Naive thymus-derived CD4-positive, alpha-beta T cell (primary cell): ENCODE measurements at regions not wholly inside any gene's neighbourhood (a gene's known extent, or its start where the extent isn't known, plus 50 kb on each side); places are given as distances from the start of the nearest gene placed in this dataset.
"Not testable (repeated sequence)": the region's sequence is repeated elsewhere in the genome, so short reads cannot be mapped to it uniquely, and the experiment has no call there.

ENCODE experiments used
- ATAC-seq: fragments of 150-1000 bp; cut with Tn5 transposase; 2 replicates; pipeline ENCODE4 v1.10.0; 2021; ENCODE audit warnings: mild to moderate bottlenecking, moderate library complexity
- CTCF ChIA-PET: fragments of 350-600 bp; sonication (Branson Sonifier 250); formaldehyde crosslinking; loops from one replicate; lab custom pipeline; 2021; ENCODE audit warnings: antibody characterized with exemption; lab: Charles Lee
- POLR2A ChIA-PET: fragments of 350-600 bp; sonication (Branson Sonifier 250); formaldehyde crosslinking; loops from one replicate; lab custom pipeline; 2021; ENCODE audit warnings: antibody characterized with exemption, inconsistent platforms; lab: Charles Lee
- DNase-seq, 9 donors: peaks; one replicate each; pipeline versions ENCODE4 v3.0.0 to v3.0.0-alpha.2; 2020 to 2022; ENCODE audit warnings: mixed read lengths in 1 of 9
- H3K27ac ChIP-seq: one replicate; pipeline ENCODE4 v1.7.0; 2013; ENCODE audit warnings: mild to moderate bottlenecking, low read depth, low read length, moderate library complexity
- H3K27me3 ChIP-seq, 2 donors: one replicate each; pipeline ENCODE4 v1.7.0; 2013; ENCODE audit warnings: low read length in 2 of 2, mild to moderate bottlenecking in 2 of 2, moderate library complexity in 2 of 2; ENCODE audit not compliant: control insufficient read depth in 2 of 2, insufficient read depth in 2 of 2
- H3K36me3 ChIP-seq, 3 experiments: 1 replicate in 2 of 3; 2 replicates in 1 of 3; pipeline ENCODE4 v1.7.0; 2013; ENCODE audit warnings: low read length in 3 of 3, mild to moderate bottlenecking in 3 of 3, moderate library complexity in 1 of 3; ENCODE audit not compliant: insufficient read depth in 3 of 3, control insufficient read depth in 2 of 3
- H3K4me1 ChIP-seq, 2 donors: one replicate each; pipeline ENCODE4 v1.7.0; 2013; ENCODE audit warnings: low read length in 2 of 2, mild to moderate bottlenecking in 2 of 2, moderate library complexity in 1 of 2; ENCODE audit not compliant: control insufficient read depth in 2 of 2, insufficient read depth in 2 of 2
- H3K4me3 ChIP-seq: 2 replicates; pipeline ENCODE4 v1.7.0; 2013; ENCODE audit warnings: mild to moderate bottlenecking, low read length
- H3K9me3 ChIP-seq, 3 experiments: 1 replicate in 2 of 3; 2 replicates in 1 of 3; pipeline ENCODE4 v1.7.0; 2013; ENCODE audit warnings: low read length in 3 of 3; ENCODE audit not compliant: control insufficient read depth in 2 of 3
- H3K27ac Mint-ChIP-seq, 9 donors: one replicate each; pipeline ENCODE4 v1.8.0; 2020 to 2022; ENCODE audit warnings: mixed read lengths in 9 of 9, mild to moderate bottlenecking in 8 of 9, moderate library complexity in 5 of 9, inconsistent platforms in 2 of 9
- H3K27me3 Mint-ChIP-seq, 5 donors: one replicate each; pipeline ENCODE4 v1.8.0; 2021 to 2022; ENCODE audit warnings: mixed read lengths in 5 of 5, mild to moderate bottlenecking in 1 of 5
- H3K36me3 Mint-ChIP-seq, 5 donors: one replicate each; pipeline ENCODE4 v1.8.0; 2020 to 2022; ENCODE audit warnings: mixed read lengths in 5 of 5, mild to moderate bottlenecking in 3 of 5, inconsistent platforms in 1 of 5
- H3K4me1 Mint-ChIP-seq, 7 donors: one replicate each; pipeline ENCODE4 v1.8.0; 2020 to 2022; ENCODE audit warnings: mixed read lengths in 7 of 7, mild to moderate bottlenecking in 3 of 7, inconsistent platforms in 1 of 7
- H3K4me3 Mint-ChIP-seq, 10 donors: one replicate each; pipeline ENCODE4 v1.8.0; 2020 to 2022; ENCODE audit warnings: mild to moderate bottlenecking in 10 of 10, mixed read lengths in 10 of 10, moderate library complexity in 6 of 10, inconsistent platforms in 2 of 10
- H3K9me3 Mint-ChIP-seq, 11 donors: one replicate each; pipeline ENCODE4 v1.8.0; 2020 to 2022; ENCODE audit warnings: mixed read lengths in 11 of 11, mild to moderate bottlenecking in 4 of 11, inconsistent platforms in 1 of 11, moderate library complexity in 1 of 11
- intact Hi-C, 2 donors: fragments of 100-400 bp; cut with micrococcal nuclease; formaldehyde crosslinking; loops; one replicate each; pipeline ENCODE4 v1.15.1; 2023

GRCh38 chr12:53877961-53878360 is 60.7 kb upstream of the HOXC13 start:
- intact Hi-C loops, H3K27ac ChIP-seq, POLR2A ChIA-PET, H3K36me3 ChIP-seq, H3K4me1 ChIP-seq, H3K4me3 Mint-ChIP-seq, H3K36me3 Mint-ChIP-seq, H3K9me3 ChIP-seq, H3K27me3 ChIP-seq, H3K27ac Mint-ChIP-seq, CTCF ChIA-PET, ATAC-seq, DNase-seq, H3K4me1 Mint-ChIP-seq, H3K4me3 ChIP-seq: not testable (repeated sequence)
- H3K9me3 Mint-ChIP-seq = peaks cover 0 to 48% (median 11%) of the 10 kb centered on the region in 11 donors
- H3K27me3 Mint-ChIP-seq = peaks cover 39 to 76% (median 59%) of the 10 kb centered on the region in 5 donors

- Mint-ChIP-seq H3K4me3 (no peak overlapping the region), H3K9me3 (peaks cover 0 to 7% (median 0%) of the 10 kb centered on the region in 11 donors), H3K4me1 (peaks cover 0 to 2% (median 0%) of the 10 kb centered on the region in 7 donors), H3K27ac (no peak overlapping the region), H3K27me3 (peaks cover 61 to 85% (median 70%) of the 10 kb centered on the region in 5 donors), H3K36me3 (no peaks in the 10 kb centered on the region)
- ChIA-PET CTCF (no interaction called here), POLR2A (no interaction called here)
- no peaks in the 10 kb centered on the region for H3K4me1 ChIP-seq
- H3K27me3 ChIP-seq = no peaks in the 10 kb centered on the region
- no peak overlapping the region for H3K4me3 ChIP-seq
- no peak for DNase-seq
- no peaks in the 10 kb centered on the region for H3K9me3 ChIP-seq
- H3K27ac ChIP-seq = no peak overlapping the region
- intact Hi-C loops = no loop called here
- no peak for ATAC-seq
- no peaks in the 10 kb centered on the region for H3K36me3 ChIP-seq
Measured at GRCh38 chr12:53887006-53887405, 51.6 kb upstream of the HOXC13 start.

- H3K4me1 Mint-ChIP-seq = peaks cover 0 to 2% (median 0%) of the 10 kb centered on the region in 7 donors
- peaks cover 0 to 1% (median 0%) of the 10 kb centered on the region in 11 donors for H3K9me3 Mint-ChIP-seq
- no peak overlapping the region for H3K27ac Mint-ChIP-seq
- H3K27ac ChIP-seq = no peak overlapping the region
- H3K36me3 Mint-ChIP-seq = no peaks in the 10 kb centered on the region
- ATAC-seq = no peak
- H3K4me1 ChIP-seq = no peaks in the 10 kb centered on the region
- CTCF ChIA-PET = no interaction called here
- no peaks in the 10 kb centered on the region for H3K9me3 ChIP-seq
- H3K36me3 ChIP-seq = no peaks in the 10 kb centered on the region
- H3K27me3 Mint-ChIP-seq = peaks cover 57 to 81% (median 69%) of the 10 kb centered on the region in 5 donors
- no peak overlapping the region for H3K4me3 Mint-ChIP-seq
- H3K4me3 ChIP-seq = no peak overlapping the region
- no peak for DNase-seq
- no peaks in the 10 kb centered on the region for H3K27me3 ChIP-seq
- intact Hi-C loops = no loop called here
- POLR2A ChIA-PET = no interaction called here
Measured at GRCh38 chr12:53887881-53888280, 50.8 kb upstream of the HOXC13 start.
